Osteoblast (primary cell): ENCODE measurements at regions not wholly inside any gene's neighbourhood (a gene's known extent, or its start where the extent isn't known, plus 50 kb on each side); places are given as distances from the start of the nearest gene placed in this dataset.

Experiments used
- DNase-seq: peaks from one replicate; pipeline ENCODE4 v3.0.0; 2011; ENCODE audit warnings: low spot score, mixed read lengths; ENCODE audit not compliant: insufficient read length; ENCODE audit errors: missing footprints
- H2AFZ ChIP-seq: 2 replicates; pipeline ENCODE4 v1.6.0; 2011; ENCODE audit warnings: mild to moderate bottlenecking, low read length
- H3K27ac ChIP-seq: 2 replicates; pipeline ENCODE4 v1.5.1; 2011; ENCODE audit warnings: mild to moderate bottlenecking, low read depth, low read length, moderate library complexity
- H3K27me3 ChIP-seq: 2 replicates; pipeline ENCODE4 v1.6.0; 2012; ENCODE audit warnings: mild to moderate bottlenecking, control low read depth, inconsistent platforms, low read length, moderate library complexity; ENCODE audit not compliant: insufficient read depth
- H3K36me3 ChIP-seq: 2 replicates; pipeline ENCODE4 v1.5.1; 2011; ENCODE audit warnings: mild to moderate bottlenecking, low read length, control low read depth, moderate library complexity; ENCODE audit not compliant: insufficient read depth
- H3K4me1 ChIP-seq: 2 replicates; pipeline ENCODE4 v1.5.1; 2011; ENCODE audit warnings: mild to moderate bottlenecking, low read length, control low read depth, moderate library complexity; ENCODE audit not compliant: insufficient read depth
- H3K4me2 ChIP-seq: 2 replicates; pipeline ENCODE4 v1.6.0; 2011; ENCODE audit warnings: mild to moderate bottlenecking, low read length; ENCODE audit not compliant: insufficient read depth
- H3K4me3 ChIP-seq: fragments of 200-600 bp; sonication (generic); 3 replicates; pipeline ENCODE4 v1.5.1; 2012; ENCODE audit warnings: mild to moderate bottlenecking, low read length, inconsistent platforms; ENCODE audit not compliant: insufficient read depth
- H3K79me2 ChIP-seq: 2 replicates; pipeline ENCODE4 v1.6.0; 2012; ENCODE audit warnings: mild to moderate bottlenecking, low read length, control low read depth, inconsistent platforms; ENCODE audit not compliant: insufficient read depth
- H3K9me3 ChIP-seq: 2 replicates; pipeline ENCODE4 v1.5.1; 2011; ENCODE audit warnings: low read depth, low read length, control low read depth
- H4K20me1 ChIP-seq: 2 replicates; pipeline ENCODE4 v1.6.0; 2012; ENCODE audit warnings: mild to moderate bottlenecking, low read length, control low read depth; ENCODE audit not compliant: insufficient read depth
- CTCF ChIP-seq: IDR thresholded peaks from 2 replicates; pipeline ENCODE4 v1.5.1; 2011; ENCODE audit warnings: mild to moderate bottlenecking, low read depth, low read length, moderate library complexity; ENCODE audit errors: extremely low read depth

- no peak for DNase-seq
- H3K36me3 ChIP-seq = no peaks in the 10 kb centered on the region
- H4K20me1 ChIP-seq = no peaks in the 10 kb centered on the region
- H3K79me2 ChIP-seq = no peaks in the 10 kb centered on the region
- no peak for TF ChIP-seq CTCF
- H2AFZ ChIP-seq = no peak overlapping the region
- no peaks in the 10 kb centered on the region for H3K27me3 ChIP-seq
- no peak overlapping the region for H3K27ac ChIP-seq
- no peaks in the 10 kb centered on the region for H3K9me3 ChIP-seq
- no peak overlapping the region for H3K4me2 ChIP-seq
- no peaks in the 10 kb centered on the region for H3K4me1 ChIP-seq
- H3K4me3 ChIP-seq = no peak overlapping the region
Measured at GRCh38 chr13:72590091-72590740, 137.2 kb downstream of the MZT1 start.

GRCh38 chr13:72586518-72586917, 140.9 kb downstream of the MZT1 start:
- Histone ChIP-seq H3K9me3 (no peaks in the 10 kb centered on the region), H3K36me3 (no peaks in the 10 kb centered on the region), H3K27me3 (no peaks in the 10 kb centered on the region), H4K20me1 (no peaks in the 10 kb centered on the region), H3K79me2 (no peaks in the 10 kb centered on the region), H3K4me1 (no peaks in the 10 kb centered on the region), H3K4me2 (no peak overlapping the region), H3K4me3 (no peak overlapping the region), H2AFZ (no peak overlapping the region), H3K27ac (no peak overlapping the region)
- no peak for DNase-seq
- no peak for TF ChIP-seq CTCF

- DNase-seq = no peak
- H3K4me2 ChIP-seq = no peak overlapping the region
- no peak overlapping the region for H3K4me3 ChIP-seq
- TF ChIP-seq CTCF = no peak
- no peaks in the 10 kb centered on the region for H3K27me3 ChIP-seq
- no peaks in the 10 kb centered on the region for H3K36me3 ChIP-seq
- H2AFZ ChIP-seq = no peak overlapping the region
- no peak overlapping the region for H3K27ac ChIP-seq
- H3K79me2 ChIP-seq = no peaks in the 10 kb centered on the region
- H3K9me3 ChIP-seq = no peaks in the 10 kb centered on the region
- no peaks in the 10 kb centered on the region for H3K4me1 ChIP-seq
- H4K20me1 ChIP-seq = no peaks in the 10 kb centered on the region
Measured at GRCh38 chr13:72585254-72585653, 142.2 kb downstream of the MZT1 start.

GRCh38 chr13:72571191-72571590, 156.2 kb downstream of the MZT1 start:
- Histone ChIP-seq H2AFZ (no peak overlapping the region), H3K36me3 (no peaks in the 10 kb centered on the region), H4K20me1 (no peaks in the 10 kb centered on the region), H3K9me3 (peaks cover 3% of the 10 kb centered on the region), H3K27ac (no peak overlapping the region), H3K79me2 (no peaks in the 10 kb centered on the region), H3K4me1 (no peaks in the 10 kb centered on the region), H3K4me3 (no peak overlapping the region), H3K4me2 (no peak overlapping the region), H3K27me3 (no peaks in the 10 kb centered on the region)
- no peak for TF ChIP-seq CTCF
- no peak for DNase-seq
